C4-2B (cell line): ENCODE measurements at regions not wholly inside any gene's neighbourhood (a gene's known extent, or its start where the extent isn't known, plus 50 kb on each side); places are given as distances from the start of the nearest gene placed in this dataset.

Experiments used
- CTCF ChIP-seq: fragments of 450-650 bp; conservative IDR thresholded peaks from 2 replicates; pipeline ENCODE4 v1.5.1; 2017; ENCODE audit warnings: mild to moderate bottlenecking
- ZFX ChIP-seq: fragments of 450-650 bp; IDR thresholded peaks from 2 replicates; pipeline ENCODE4 v1.6.1; 2017

GRCh38 chr3:40768046-40768445, 243.3 kb downstream of the ZNF621 start:
- TF ChIP-seq CTCF = no peak
- no peak for TF ChIP-seq ZFX
